Panc1 (cell line): ENCODE measurements at regions not wholly inside any gene's neighbourhood (a gene's known extent, or its start where the extent isn't known, plus 50 kb on each side); places are given as distances from the start of the nearest gene placed in this dataset.

Source experiments
- ATAC-seq: fragments of 200-7000 bp; cut with Tn5 transposase; 2 replicates; pipeline ENCODE4 v1.9.1; 2020; ENCODE audit warnings: mild to moderate bottlenecking, moderate library complexity
- BruUV-seq: library from RNA; stranded (reverse); fragments of 400-500 nt; replicated peaks from 2 replicates; lab custom pipeline; 2021; lab: Mats Ljungman, UMichigan
- CTCF ChIA-PET: fragments of 300-600 bp; sonication (Branson Sonifier 250); formaldehyde crosslinking; loops from one replicate; lab custom pipeline; 2022; ENCODE audit warnings: antibody characterized with exemption; lab: Charles Lee
- POLR2A ChIA-PET: fragments of 300-600 bp; sonication (Branson Sonifier 250); formaldehyde crosslinking; loops from one replicate; lab custom pipeline; 2022; ENCODE audit warnings: antibody characterized with exemption; lab: Charles Lee
- DNase-seq: peaks from one replicate; pipeline ENCODE4 v3.0.0-alpha.2; 2010; ENCODE audit warnings: low read depth, low spot score
- H3K27ac ChIP-seq: 2 replicates; pipeline ENCODE4 v1.5.1; 2011; ENCODE audit warnings: mild to moderate bottlenecking, low read length, inconsistent platforms
- H3K27me3 ChIP-seq: fragments of 200-500 bp; sonication (Bioruptor generic); 2 replicates; pipeline ENCODE4 v1.6.0; 2014; ENCODE audit warnings: low read length, inconsistent platforms; ENCODE audit not compliant: control insufficient read depth, insufficient read depth
- H3K36me3 ChIP-seq: fragments of 200-500 bp; sonication (Bioruptor generic); 2 replicates; pipeline ENCODE4 v1.5.1; 2014; ENCODE audit warnings: inconsistent platforms, mild to moderate bottlenecking, low read length, moderate library complexity; ENCODE audit not compliant: control insufficient read depth, insufficient read depth
- H3K4me1 ChIP-seq: 2 replicates; pipeline ENCODE4 v1.5.1; 2011; ENCODE audit warnings: inconsistent platforms, mild to moderate bottlenecking, low read length, moderate library complexity; ENCODE audit not compliant: control insufficient read depth, insufficient read depth
- H3K4me3 ChIP-seq, 2 experiments: 2 replicates each; pipeline ENCODE4 v1.5.1; 2011 to 2012; ENCODE audit warnings: low read depth in 2 of 2, low read length in 2 of 2, mild to moderate bottlenecking in 2 of 2, inconsistent platforms in 1 of 2, moderate library complexity in 1 of 2
- H3K9me3 ChIP-seq: fragments of 200-500 bp; sonication (Bioruptor generic); 2 replicates; pipeline ENCODE4 v1.5.1; 2014; ENCODE audit warnings: low read depth, mild to moderate bottlenecking, inconsistent platforms, low read length, moderate library complexity; ENCODE audit not compliant: control insufficient read depth, insufficient read depth
- CTCF ChIP-seq: fragments of 450-650 bp; IDR thresholded peaks from 2 replicates; pipeline ENCODE4 v1.5.1; 2017; ENCODE audit warnings: mild to moderate bottlenecking
- POLR2AphosphoS5 ChIP-seq: IDR thresholded peaks from 2 replicates; pipeline ENCODE4 v1.6.1; 2012; ENCODE audit warnings: mild to moderate bottlenecking, low read depth, low read length, moderate library complexity
- REST ChIP-seq, 2 experiments: IDR thresholded peaks; 2 replicates each; pipeline ENCODE4 v1.6.1; 2011 to 2012; ENCODE audit warnings: low read depth in 2 of 2, control low read depth in 1 of 2, low read length in 1 of 2, mild to moderate bottlenecking in 1 of 2, moderate library complexity in 1 of 2; ENCODE audit not compliant: insufficient read depth in 1 of 2
- SIN3A ChIP-seq: IDR thresholded peaks from 2 replicates; pipeline ENCODE4 v1.6.1; 2012; ENCODE audit warnings: low read depth, mild to moderate bottlenecking, low read length, moderate library complexity, borderline replicate concordance; ENCODE audit not compliant: insufficient read depth
- TCF7L2 ChIP-seq: IDR thresholded peaks from 2 replicates; pipeline ENCODE4 v1.6.1; 2011; ENCODE audit warnings: mild to moderate bottlenecking, low read depth, low read length, inconsistent platforms
- in situ Hi-C: cut with HindIII; loops from 2 replicates; pipeline ENCODE4 v1.10.0; 2016; ENCODE audit warnings: low sequenced_read_pairs, low pct_unique_long_range_greater_than_20kb
- intact Hi-C: fragments of 100-400 bp; cut with micrococcal nuclease; formaldehyde crosslinking; loops from one replicate; pipeline ENCODE4 v1.10.0; 2022; ENCODE audit not compliant: unreplicated experiment

GRCh38 chr17:33421933-33422332, 128.8 kb upstream of the ASIC2 start:
- CTCF ChIA-PET = interaction anchor here (0.6 kb wide), 1 partner anchor 357 kb away, joined by 3 read pairs; no protein-coding TSS in a partner anchor
- Histone ChIP-seq H3K27me3 (peaks cover 6% of the 10 kb centered on the region; the same call in 1 of the 2 replicates), H3K4me1 (no peaks in the 10 kb centered on the region), H3K27ac (no peak overlapping the region), H3K4me3 (no peak overlapping the region), H3K9me3 (no peaks in the 10 kb centered on the region), H3K36me3 (no peaks in the 10 kb centered on the region)
- DNase-seq (no peak), ATAC-seq (no peak)
- POLR2A ChIA-PET = no interaction called here
- in situ Hi-C loops = no loop called here
- intact Hi-C loops = no loop called here
- TF ChIP-seq CTCF (no peak), SIN3A (no peak), POLR2AphosphoS5 (no peak)
- no TSS peak for BruUV-seq

GRCh38 chr17:33433581-33433980, 140.5 kb upstream of the ASIC2 start:
- POLR2A ChIA-PET = no interaction called here
- no peak for ATAC-seq
- CTCF ChIA-PET = no interaction called here

More at GRCh38 chr17:33433581-33433980, 140.5 kb upstream of the ASIC2 start:
- H3K4me3 ChIP-seq = no peak overlapping the region
- H3K36me3 ChIP-seq = no peaks in the 10 kb centered on the region
- no peaks in the 10 kb centered on the region for H3K9me3 ChIP-seq
- no peaks in the 10 kb centered on the region for H3K4me1 ChIP-seq
- no peak for DNase-seq
- BruUV-seq = no TSS peak
- H3K27ac ChIP-seq = no peak overlapping the region
- H3K27me3 ChIP-seq = peaks cover 2% of the 10 kb centered on the region
- intact Hi-C loops (no loop called here), in situ Hi-C loops (no loop called here)
- TF ChIP-seq CTCF (no peak), TCF7L2 (no peak), REST (IDR thresholded peaks at IDR 0.05; ENCODE audit: insufficient read depth in 1 of 2, low read depth in 2 of 2, low read length in 1 of 2) (no peak), POLR2AphosphoS5 (no peak), SIN3A (no peak)
